ENCODE measurements at regions not wholly inside any gene's neighbourhood (a gene's known extent, or its start where the extent isn't known, plus 50 kb on each side); places are given as distances from the start of the nearest gene placed in this dataset.
"Not testable (repeated sequence)": the region's sequence is repeated elsewhere in the genome, so short reads cannot be mapped to it uniquely, and the experiment has no call there.

DNA sequence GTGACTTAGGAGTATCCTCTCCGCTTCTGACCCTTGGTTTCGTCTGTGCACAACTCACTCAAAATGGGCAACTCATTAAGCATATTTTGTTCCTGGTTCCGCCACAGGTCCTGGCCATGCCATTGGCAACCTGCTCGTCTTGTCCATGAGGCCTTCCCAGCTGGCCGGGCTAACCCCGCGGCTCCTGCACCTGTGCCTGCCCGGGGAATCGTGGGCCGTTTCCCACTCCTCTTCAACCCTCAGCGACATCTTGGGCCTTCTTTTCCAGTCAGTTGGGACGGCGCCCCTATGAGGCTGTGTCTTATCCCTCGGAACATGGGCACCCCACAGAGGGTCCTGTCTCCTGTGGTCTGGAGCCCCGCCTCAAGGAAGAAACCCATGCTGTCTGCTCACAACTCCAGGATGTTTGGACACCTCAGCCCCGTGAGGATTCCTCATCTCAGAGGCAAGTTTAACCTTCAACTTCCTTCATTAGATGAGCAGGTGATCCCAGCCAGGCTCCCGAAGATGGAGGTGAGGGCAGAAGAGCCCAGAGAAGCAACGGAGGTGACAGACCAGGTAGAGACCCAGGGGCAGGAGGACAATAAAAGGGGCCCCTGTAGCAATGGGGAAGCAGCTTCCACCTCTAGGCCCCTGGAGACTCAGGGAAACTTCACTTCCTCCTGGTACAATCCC, 574.8 kb upstream of the C9orf72 start:
- TF ChIP-seq POLR2A (IDR thresholded peaks at IDR 0.05; ENCODE audit: low read length); GATA1 (IDR thresholded peaks at IDR 0.05; ENCODE audit: low read depth, low read length): not testable (repeated sequence)

Measured in erythroblast (primary cell).